IPS-NIHi11 (cell line): ENCODE measurements at regions not wholly inside any gene's neighbourhood (a gene's known extent, or its start where the extent isn't known, plus 50 kb on each side); places are given as distances from the start of the nearest gene placed in this dataset.

Source experiments
- DNase-seq: peaks from one replicate; pipeline ENCODE4 v3.0.0; 2012; ENCODE audit warnings: mixed read lengths, low spot score

DNA sequence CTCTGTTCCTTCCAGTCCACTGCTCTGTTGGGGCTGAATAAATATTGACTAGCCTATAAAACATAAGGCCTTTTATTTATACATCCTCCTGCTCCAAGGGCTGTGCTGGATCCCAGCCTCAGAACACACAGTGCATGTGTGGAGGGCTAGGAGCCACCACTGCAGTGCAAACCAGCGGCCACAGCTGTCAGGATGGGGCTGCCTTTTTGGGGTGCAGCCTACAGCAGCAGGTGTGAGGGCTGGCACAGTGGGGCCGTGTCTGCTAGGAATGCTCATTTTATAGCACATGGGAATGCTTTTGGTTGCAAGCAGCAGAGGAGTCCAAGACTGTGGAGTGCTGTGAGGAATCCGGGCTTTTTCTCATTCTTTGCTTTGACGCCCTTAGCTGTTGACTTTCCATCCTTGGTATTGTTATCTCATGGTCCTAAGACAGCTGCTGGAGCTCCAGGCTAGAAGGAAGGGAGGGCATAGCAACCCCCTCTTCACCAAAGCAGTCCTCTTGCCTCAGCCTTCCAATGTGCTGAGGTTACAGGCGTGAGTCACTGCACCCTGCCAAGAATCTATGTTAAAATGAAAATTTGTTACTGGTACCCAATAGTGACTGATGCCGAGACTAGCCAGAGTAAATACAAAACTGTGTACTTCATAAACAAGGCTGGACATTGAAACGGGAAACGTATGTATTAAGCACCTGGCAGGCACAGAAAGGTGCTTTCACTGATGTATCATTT lies 334.3 kb upstream of the GATB start:
- no peak for DNase-seq

- DNase-seq = no peak
Measured at GRCh38 chr4:152091405-152091804, 330.6 kb upstream of the GATB start.

DNA sequence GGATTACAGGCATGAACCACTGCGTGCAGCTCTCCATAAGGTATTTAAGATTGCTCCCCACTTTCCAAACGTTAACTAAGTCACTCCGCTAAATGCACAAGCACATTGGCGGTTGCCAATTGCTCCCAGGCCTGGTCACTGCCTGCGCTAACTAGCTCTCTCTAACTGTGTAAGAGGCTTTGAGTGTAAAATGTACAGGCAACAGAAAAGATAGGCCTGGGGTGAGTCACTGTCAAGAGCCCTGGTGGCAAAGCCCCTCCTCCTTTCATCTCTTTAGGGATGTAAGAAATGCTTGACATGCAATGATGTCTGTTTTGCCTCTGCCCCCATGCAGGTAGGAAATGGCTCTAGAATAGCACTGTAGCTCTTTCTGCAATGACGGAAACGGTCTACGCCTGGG lies 329.7 kb upstream of the GATB start:
- DNase-seq = no peak

GRCh38 chr4:152089584-152089983 lies 328.8 kb upstream of the GATB start:
- DNase-seq = no peak

- no peak for DNase-seq
Measured at GRCh38 chr4:152087335-152087734, 326.5 kb upstream of the GATB start.

- DNase-seq = no peak
Measured at GRCh38 chr4:152085657-152086056, 324.9 kb upstream of the GATB start.

- no peak for DNase-seq
Measured at GRCh38 chr4:152083338-152083737, 322.5 kb upstream of the GATB start.

DNA sequence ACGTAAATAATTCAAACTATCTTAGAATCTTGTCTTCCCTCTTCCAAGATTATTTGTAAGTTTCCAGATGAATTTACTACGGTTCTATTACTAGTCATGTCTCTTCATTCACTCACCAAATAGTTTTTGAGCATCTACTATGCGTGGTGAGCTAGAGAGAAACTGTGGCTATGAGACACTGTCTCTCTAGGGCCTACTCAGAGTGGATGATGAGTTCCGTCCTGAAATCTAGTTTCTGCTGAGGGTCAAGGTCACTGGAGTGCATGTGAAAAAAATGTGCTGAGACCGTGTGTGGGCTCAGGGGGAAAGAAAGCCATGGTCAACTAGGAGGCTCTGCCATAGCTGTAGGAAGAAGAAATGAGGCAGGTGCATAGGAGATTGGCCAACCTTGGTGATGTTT lies 320.2 kb upstream of the GATB start:
- no peak for DNase-seq

- DNase-seq = no peak
Measured at GRCh38 chr4:152079543-152080293, 318.9 kb upstream of the GATB start.

DNA sequence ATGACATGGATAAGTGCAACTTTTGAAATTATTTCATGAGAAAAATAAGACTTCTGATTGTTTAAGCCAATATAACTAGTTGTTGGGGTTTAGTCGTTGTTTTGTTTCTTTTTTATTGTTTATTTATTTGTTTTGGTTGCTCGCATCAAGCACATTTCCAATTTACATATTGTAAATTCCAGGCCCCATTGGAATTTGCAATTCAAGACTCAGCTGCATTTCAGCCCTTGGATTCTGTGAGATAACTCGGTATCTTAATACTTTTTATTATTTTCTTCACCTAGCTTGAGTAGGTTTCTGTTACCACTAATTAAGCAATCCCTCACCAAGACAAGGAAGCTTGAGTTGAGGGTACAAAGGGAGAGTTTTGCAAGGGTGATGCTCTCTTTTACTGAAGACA lies 318.3 kb upstream of the GATB start:
- DNase-seq = no peak

GRCh38 chr4:152077582-152077981 lies 316.8 kb upstream of the GATB start:
- no peak for DNase-seq

- no peak for DNase-seq
Measured at GRCh38 chr4:152075253-152075928, 314.6 kb upstream of the GATB start.

GRCh38 chr4:152074573-152074972 lies 313.8 kb upstream of the GATB start:
- no peak for DNase-seq

- DNase-seq = no peak
Measured at GRCh38 chr4:152074088-152074437, 313.3 kb upstream of the GATB start.

GRCh38 chr4:152073351-152074087 lies 312.7 kb upstream of the GATB start:
- no peak for DNase-seq

- no peak for DNase-seq
Measured at GRCh38 chr4:152072906-152073305, 312.1 kb upstream of the GATB start.

- DNase-seq = no peak
Measured at GRCh38 chr4:152072001-152072485, 311.2 kb upstream of the GATB start.

- DNase-seq = no peak
Measured at GRCh38 chr4:152070854-152071253, 310.0 kb upstream of the GATB start.

- DNase-seq = no peak
Measured at GRCh38 chr4:152068866-152069265, 308.1 kb upstream of the GATB start.

GRCh38 chr4:152065545-152065944 lies 304.7 kb upstream of the GATB start:
- DNase-seq = no peak

DNA sequence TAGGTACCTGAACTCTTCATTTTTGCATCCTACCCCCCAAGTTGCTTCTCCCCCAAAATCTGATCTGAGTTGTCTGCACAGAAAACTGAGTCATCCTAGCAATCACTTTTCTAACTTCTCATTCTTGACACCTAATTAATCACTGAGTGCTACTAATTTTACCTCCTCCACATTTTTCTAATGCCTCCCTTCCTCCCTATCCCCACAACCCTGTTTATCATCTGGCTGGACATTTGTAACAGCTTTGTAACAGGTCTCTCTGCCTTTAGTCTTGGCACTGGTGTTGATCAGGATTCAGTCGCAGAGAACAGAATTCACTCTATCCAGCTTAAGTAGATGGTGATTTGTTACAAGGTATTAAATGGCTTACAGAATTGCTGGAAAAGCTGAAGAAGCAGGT lies 303.9 kb upstream of the GATB start:
- DNase-seq = no peak

- DNase-seq = no peak
Measured at GRCh38 chr4:152064282-152064681, 303.5 kb upstream of the GATB start.
